ENCODE measurements at regions not wholly inside any gene's neighbourhood (a gene's known extent, or its start where the extent isn't known, plus 50 kb on each side); places are given as distances from the start of the nearest gene placed in this dataset.

- H3K4me3 Mint-ChIP-seq, result no peak overlapping the region
- DNase-seq (ENCODE audit: low spot score), result no peak
- Histone ChIP-seq H3F3A (ENCODE audit: low read depth) (no peaks in the 10 kb centered on the region), H3K4me3 (no peak overlapping the region), H3K36me3 (no peaks in the 10 kb centered on the region), H2AFZ (replicated peaks) (no peak overlapping the region), H3K27ac (no peak overlapping the region), H3K9me3 (ENCODE audit: low read depth) (no peaks in the 10 kb centered on the region), H3K27me3 (no peaks in the 10 kb centered on the region), H4K20me1 (ENCODE audit: low read depth) (no peaks in the 10 kb centered on the region), H3K4me2 (no peak overlapping the region), H3K4me1 (no peaks in the 10 kb centered on the region), H3K9ac (no peak overlapping the region), H3K79me2 (ENCODE audit: low read depth) (no peaks in the 10 kb centered on the region)
- no peak overlapping the region for H3K27ac Mint-ChIP-seq
- no peaks in the 10 kb centered on the region for H3K4me1 Mint-ChIP-seq
- TF ChIP-seq, protein P1, sequence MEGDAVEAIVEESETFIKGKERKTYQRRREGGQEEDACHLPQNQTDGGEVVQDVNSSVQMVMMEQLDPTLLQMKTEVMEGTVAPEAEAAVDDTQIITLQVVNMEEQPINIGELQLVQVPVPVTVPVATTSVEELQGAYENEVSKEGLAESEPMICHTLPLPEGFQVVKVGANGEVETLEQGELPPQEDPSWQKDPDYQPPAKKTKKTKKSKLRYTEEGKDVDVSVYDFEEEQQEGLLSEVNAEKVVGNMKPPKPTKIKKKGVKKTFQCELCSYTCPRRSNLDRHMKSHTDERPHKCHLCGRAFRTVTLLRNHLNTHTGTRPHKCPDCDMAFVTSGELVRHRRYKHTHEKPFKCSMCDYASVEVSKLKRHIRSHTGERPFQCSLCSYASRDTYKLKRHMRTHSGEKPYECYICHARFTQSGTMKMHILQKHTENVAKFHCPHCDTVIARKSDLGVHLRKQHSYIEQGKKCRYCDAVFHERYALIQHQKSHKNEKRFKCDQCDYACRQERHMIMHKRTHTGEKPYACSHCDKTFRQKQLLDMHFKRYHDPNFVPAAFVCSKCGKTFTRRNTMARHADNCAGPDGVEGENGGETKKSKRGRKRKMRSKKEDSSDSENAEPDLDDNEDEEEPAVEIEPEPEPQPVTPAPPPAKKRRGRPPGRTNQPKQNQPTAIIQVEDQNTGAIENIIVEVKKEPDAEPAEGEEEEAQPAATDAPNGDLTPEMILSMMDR (IDR thresholded peaks at IDR 0.05), result no peak
- TF ChIP-seq EZH2 (IDR thresholded peaks at IDR 0.05), result no peak
- TF ChIP-seq EZH2phosphoT487 (IDR thresholded peaks at IDR 0.05), result no peak
- no peaks in the 10 kb centered on the region for H3K9me3 Mint-ChIP-seq
- no peaks in the 10 kb centered on the region for H3K36me3 Mint-ChIP-seq
- no peaks in the 10 kb centered on the region for H3K27me3 Mint-ChIP-seq (ENCODE audit: insufficient read depth, low read depth)
These were observed 231.3 kb downstream of the MDFIC start for GRCh38 chr7:115153176-115153575.

GRCh38 chr7:115146148-115146547 lies 224.3 kb downstream of the MDFIC start:
- Mint-ChIP-seq H3K4me1 (no peaks in the 10 kb centered on the region), H3K36me3 (no peaks in the 10 kb centered on the region), H3K4me3 (no peak overlapping the region), H3K27ac (no peak overlapping the region), H3K9me3 (no peaks in the 10 kb centered on the region), H3K27me3 (ENCODE audit: insufficient read depth, low read depth) (no peaks in the 10 kb centered on the region)
- Histone ChIP-seq H3K9ac (no peak overlapping the region), H2AFZ (replicated peaks) (no peak overlapping the region), H3K36me3 (no peaks in the 10 kb centered on the region), H3K4me1 (no peaks in the 10 kb centered on the region), H3K9me3 (ENCODE audit: low read depth) (no peaks in the 10 kb centered on the region), H3K27ac (no peak overlapping the region), H3F3A (ENCODE audit: low read depth) (no peaks in the 10 kb centered on the region), H4K20me1 (ENCODE audit: low read depth) (no peaks in the 10 kb centered on the region), H3K4me3 (no peak overlapping the region), H3K79me2 (ENCODE audit: low read depth) (no peaks in the 10 kb centered on the region), H3K27me3 (no peaks in the 10 kb centered on the region), H3K4me2 (no peak overlapping the region)
- TF ChIP-seq EZH2 (IDR thresholded peaks at IDR 0.05), result no peak
- DNase-seq (ENCODE audit: low spot score), result no peak

GRCh38 chr7:115145512-115145911 lies 223.6 kb downstream of the MDFIC start:
- Mint-ChIP-seq H3K27ac (no peak overlapping the region), H3K4me3 (no peak overlapping the region)

GRCh38 chr7:115137816-115138215 lies 215.9 kb downstream of the MDFIC start:
- no peaks in the 10 kb centered on the region for H3K27me3 Mint-ChIP-seq (ENCODE audit: insufficient read depth, low read depth)
- no peaks in the 10 kb centered on the region for H3K36me3 Mint-ChIP-seq
- H3K4me3 Mint-ChIP-seq, result no peak overlapping the region
- H3K79me2 ChIP-seq (ENCODE audit: low read depth), result no peaks in the 10 kb centered on the region
- no peaks in the 10 kb centered on the region for H3F3A ChIP-seq (ENCODE audit: low read depth)
- H3K4me1 ChIP-seq, result peaks cover 6% of the 10 kb centered on the region
- H3K4me2 ChIP-seq, result no peak overlapping the region
- H3K4me1 Mint-ChIP-seq, result no peaks in the 10 kb centered on the region
- TF ChIP-seq EZH2 (IDR thresholded peaks at IDR 0.05), result no peak
- H4K20me1 ChIP-seq (ENCODE audit: low read depth), result no peaks in the 10 kb centered on the region
- H2AFZ ChIP-seq (replicated peaks), result no peak overlapping the region
- H3K4me3 ChIP-seq, result no peak overlapping the region
- H3K27me3 ChIP-seq, result no peaks in the 10 kb centered on the region
- DNase-seq (ENCODE audit: low spot score), result no peak
- H3K27ac ChIP-seq, result no peak overlapping the region
- no peaks in the 10 kb centered on the region for H3K9me3 ChIP-seq (ENCODE audit: low read depth)
- no peaks in the 10 kb centered on the region for H3K36me3 ChIP-seq
- no peak overlapping the region for H3K27ac Mint-ChIP-seq
- H3K9ac ChIP-seq, result no peak overlapping the region
- no peaks in the 10 kb centered on the region for H3K9me3 Mint-ChIP-seq

More at GRCh38 chr7:115145512-115145911, 223.6 kb downstream of the MDFIC start:
- Histone ChIP-seq H3K27me3 (no peaks in the 10 kb centered on the region), H3K4me2 (no peak overlapping the region), H3K79me2 (ENCODE audit: low read depth) (no peaks in the 10 kb centered on the region), H4K20me1 (ENCODE audit: low read depth) (no peaks in the 10 kb centered on the region), H3K4me1 (no peaks in the 10 kb centered on the region), H2AFZ (replicated peaks) (no peak overlapping the region), H3K9me3 (ENCODE audit: low read depth) (no peaks in the 10 kb centered on the region), H3K4me3 (no peak overlapping the region), H3K36me3 (no peaks in the 10 kb centered on the region), H3K9ac (no peak overlapping the region), H3F3A (ENCODE audit: low read depth) (no peaks in the 10 kb centered on the region), H3K27ac (no peak overlapping the region)
- Mint-ChIP-seq H3K27me3 (ENCODE audit: insufficient read depth, low read depth) (no peaks in the 10 kb centered on the region), H3K9me3 (no peaks in the 10 kb centered on the region), H3K36me3 (no peaks in the 10 kb centered on the region), H3K4me1 (no peaks in the 10 kb centered on the region)
- TF ChIP-seq, protein P1 (IDR thresholded peaks at IDR 0.05), result no peak
- no peak for TF ChIP-seq EZH2 (IDR thresholded peaks at IDR 0.05)
- DNase-seq (ENCODE audit: low spot score), result no peak
